Activated T-helper 17 cell treated with anti-CD3 and anti-CD28 coated beads, Interleukin-2, amount 50 U/mL, for 72 hours (primary cell): ENCODE measurements at regions not wholly inside any gene's neighbourhood (a gene's known extent, or its start where the extent isn't known, plus 50 kb on each side); places are given as distances from the start of the nearest gene placed in this dataset.
"Not testable (repeated sequence)": the region's sequence is repeated elsewhere in the genome, so short reads cannot be mapped to it uniquely, and the experiment has no call there.

Experiments
- ATAC-seq: fragments of 150-1000 bp; cut with Tn5 transposase; replicated peaks from 2 replicates; pipeline ENCODE4 v1.10.0; 2021; ENCODE audit warnings: mild to moderate bottlenecking, moderate library complexity
- H3K27ac Mint-ChIP-seq: one replicate; pipeline ENCODE4 v1.8.0; 2022; ENCODE audit warnings: mixed read lengths
- H3K27me3 Mint-ChIP-seq: one replicate; pipeline ENCODE4 v1.8.0; 2022; ENCODE audit warnings: mixed read lengths
- H3K36me3 Mint-ChIP-seq: one replicate; pipeline ENCODE4 v1.8.0; 2022; ENCODE audit warnings: low read depth, mild to moderate bottlenecking, mixed read lengths
- H3K4me1 Mint-ChIP-seq: one replicate; pipeline ENCODE4 v1.8.0; 2022; ENCODE audit warnings: mixed read lengths
- H3K4me3 Mint-ChIP-seq: one replicate; pipeline ENCODE4 v1.8.0; 2022; ENCODE audit warnings: mild to moderate bottlenecking, mixed read lengths
- H3K9me3 Mint-ChIP-seq: one replicate; pipeline ENCODE4 v1.8.0; 2022; ENCODE audit warnings: mixed read lengths

- Mint-ChIP-seq H3K27me3 (no peaks in the 10 kb centered on the region), H3K4me3 (no peak overlapping the region), H3K27ac (no peak overlapping the region), H3K36me3 (no peaks in the 10 kb centered on the region), H3K4me1 (no peaks in the 10 kb centered on the region), H3K9me3 (no peaks in the 10 kb centered on the region)
- no peak for ATAC-seq
Observed at GRCh38 chr11:16527525-16528246, 171.3 kb upstream of the SOX6 start.

GRCh38 chr11:16526947-16527346 lies 170.6 kb upstream of the SOX6 start:
- no peak overlapping the region for H3K4me3 Mint-ChIP-seq
- no peaks in the 10 kb centered on the region for H3K27me3 Mint-ChIP-seq
- no peaks in the 10 kb centered on the region for H3K36me3 Mint-ChIP-seq
- H3K27ac Mint-ChIP-seq = no peak overlapping the region
- ATAC-seq = no peak
- no peaks in the 10 kb centered on the region for H3K4me1 Mint-ChIP-seq
- no peaks in the 10 kb centered on the region for H3K9me3 Mint-ChIP-seq

- H3K27ac Mint-ChIP-seq, H3K4me1 Mint-ChIP-seq, H3K27me3 Mint-ChIP-seq, H3K36me3 Mint-ChIP-seq, H3K4me3 Mint-ChIP-seq, ATAC-seq, H3K9me3 Mint-ChIP-seq: not testable (repeated sequence)
Observed at GRCh38 chr11:16520713-16521112, 164.4 kb upstream of the SOX6 start.

DNA sequence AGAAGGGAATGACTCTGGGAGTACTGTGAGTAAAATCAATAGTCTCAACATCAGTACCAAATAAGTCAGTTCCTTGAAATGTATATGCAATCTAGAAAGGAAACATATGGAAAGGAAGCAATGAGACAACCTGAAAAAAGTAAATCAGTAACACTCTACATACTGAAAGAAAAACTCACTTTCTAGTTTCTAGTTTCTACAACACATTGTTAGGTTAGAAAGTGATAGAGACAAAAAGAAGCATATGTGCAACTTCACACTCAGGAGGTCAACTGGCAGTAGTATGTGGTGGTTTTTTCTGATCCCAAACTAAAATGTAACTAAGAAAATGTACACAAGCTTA lies 156.5 kb upstream of the SOX6 start:
- no peak overlapping the region for H3K27ac Mint-ChIP-seq
- H3K4me3 Mint-ChIP-seq = no peak overlapping the region
- H3K27me3 Mint-ChIP-seq = no peaks in the 10 kb centered on the region
- H3K4me1 Mint-ChIP-seq = no peaks in the 10 kb centered on the region
- H3K36me3 Mint-ChIP-seq = no peaks in the 10 kb centered on the region
- peak; percentile 48 for ATAC-seq
- peaks cover 4% of the 10 kb centered on the region for H3K9me3 Mint-ChIP-seq

DNA sequence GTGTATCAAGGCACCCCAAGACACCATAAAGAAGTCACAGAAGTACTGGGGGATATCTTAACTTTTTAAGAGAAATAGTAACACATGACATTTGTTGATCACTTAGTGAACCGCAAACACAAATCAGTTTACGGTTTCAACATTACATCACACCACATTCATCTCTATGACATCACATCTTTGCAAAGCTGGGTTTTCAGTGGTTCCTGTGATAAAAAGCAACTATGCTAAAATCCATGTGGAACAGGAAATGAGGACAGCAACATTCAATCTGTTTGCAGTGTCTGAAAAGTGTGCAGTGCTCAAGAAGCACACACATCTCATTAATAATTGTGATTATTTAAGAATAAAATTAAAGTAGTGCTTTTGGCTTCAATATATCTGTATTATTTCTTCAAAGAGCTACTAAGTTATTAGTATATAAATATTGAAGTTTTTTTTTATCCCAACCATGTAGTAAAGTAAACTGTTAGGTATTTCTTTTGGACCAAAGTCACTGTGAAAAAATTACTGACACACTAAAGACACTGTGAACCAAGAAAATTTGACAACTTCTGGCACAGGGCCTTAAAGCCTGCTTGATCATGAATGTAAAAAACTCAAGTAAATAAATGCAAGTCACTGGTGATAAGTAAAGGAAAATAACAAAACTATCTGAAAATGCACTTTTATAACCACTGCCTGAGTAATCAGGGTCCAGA lies 156.0 kb upstream of the SOX6 start:
- no peak for ATAC-seq
- no peaks in the 10 kb centered on the region for H3K36me3 Mint-ChIP-seq
- H3K9me3 Mint-ChIP-seq = peaks cover 4% of the 10 kb centered on the region
- no peak overlapping the region for H3K27ac Mint-ChIP-seq
- no peak overlapping the region for H3K4me3 Mint-ChIP-seq
- no peaks in the 10 kb centered on the region for H3K4me1 Mint-ChIP-seq
- H3K27me3 Mint-ChIP-seq = no peaks in the 10 kb centered on the region

- H3K4me3 Mint-ChIP-seq = no peak overlapping the region
- H3K27ac Mint-ChIP-seq = no peak overlapping the region
- H3K9me3 Mint-ChIP-seq = peaks cover 6% of the 10 kb centered on the region
- no peak for ATAC-seq
- H3K4me1 Mint-ChIP-seq = no peaks in the 10 kb centered on the region
- no peaks in the 10 kb centered on the region for H3K36me3 Mint-ChIP-seq
- H3K27me3 Mint-ChIP-seq = no peaks in the 10 kb centered on the region
Observed at GRCh38 chr11:16511116-16512114, 155.1 kb upstream of the SOX6 start.

- Mint-ChIP-seq H3K4me1 (no peaks in the 10 kb centered on the region), H3K27ac (no peak overlapping the region), H3K4me3 (no peak overlapping the region), H3K9me3 (peaks cover 17% of the 10 kb centered on the region), H3K27me3 (no peaks in the 10 kb centered on the region), H3K36me3 (no peaks in the 10 kb centered on the region)
- ATAC-seq = no peak
Observed at GRCh38 chr11:16505481-16505880, 149.1 kb upstream of the SOX6 start.

GRCh38 chr11:16503891-16504290 lies 147.5 kb upstream of the SOX6 start:
- H3K4me3 Mint-ChIP-seq, ATAC-seq, H3K4me1 Mint-ChIP-seq, H3K27ac Mint-ChIP-seq, H3K27me3 Mint-ChIP-seq, H3K36me3 Mint-ChIP-seq: not testable (repeated sequence)
- peaks cover 17% of the 10 kb centered on the region for H3K9me3 Mint-ChIP-seq

DNA sequence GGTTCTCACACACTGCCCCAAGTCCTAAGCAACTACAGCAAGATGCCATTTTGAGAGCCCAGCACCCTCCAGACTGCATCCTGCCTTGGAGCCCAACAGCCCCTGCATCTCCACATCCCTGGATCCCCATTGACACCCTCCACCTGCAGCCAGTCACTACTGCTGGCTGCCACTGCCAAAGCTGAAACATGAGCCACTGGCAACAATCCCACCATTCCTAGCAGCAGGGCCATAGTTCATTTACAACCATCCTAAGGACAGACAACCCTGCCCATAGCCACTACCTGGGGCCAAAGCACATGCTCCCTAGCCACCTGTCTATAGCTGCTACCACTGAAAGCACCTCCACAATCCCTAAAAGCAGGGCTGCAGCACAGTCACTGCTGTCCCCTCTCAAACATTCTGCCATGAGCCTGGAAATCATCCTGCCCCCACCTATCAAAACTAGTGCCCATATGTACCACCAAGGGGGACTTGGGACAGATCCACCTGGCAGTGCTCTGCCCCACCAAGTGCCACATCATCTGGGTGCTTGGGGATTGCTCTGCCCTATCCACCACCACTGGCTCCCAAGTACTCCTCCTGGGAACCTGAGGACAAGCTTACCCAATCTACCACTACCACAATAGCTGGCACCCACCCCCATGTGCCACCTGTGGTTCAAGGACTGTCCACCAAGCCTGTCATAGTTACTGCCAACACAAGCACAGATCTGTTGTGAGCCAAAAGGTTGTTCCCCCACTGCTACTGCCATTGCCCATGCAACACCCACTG lies 138.8 kb upstream of the SOX6 start:
- ATAC-seq = no peak
- Mint-ChIP-seq H3K9me3 (peaks cover 5% of the 10 kb centered on the region), H3K27me3 (no peaks in the 10 kb centered on the region), H3K27ac (no peak overlapping the region), H3K4me1 (no peaks in the 10 kb centered on the region), H3K36me3 (no peaks in the 10 kb centered on the region), H3K4me3 (no peak overlapping the region)

DNA sequence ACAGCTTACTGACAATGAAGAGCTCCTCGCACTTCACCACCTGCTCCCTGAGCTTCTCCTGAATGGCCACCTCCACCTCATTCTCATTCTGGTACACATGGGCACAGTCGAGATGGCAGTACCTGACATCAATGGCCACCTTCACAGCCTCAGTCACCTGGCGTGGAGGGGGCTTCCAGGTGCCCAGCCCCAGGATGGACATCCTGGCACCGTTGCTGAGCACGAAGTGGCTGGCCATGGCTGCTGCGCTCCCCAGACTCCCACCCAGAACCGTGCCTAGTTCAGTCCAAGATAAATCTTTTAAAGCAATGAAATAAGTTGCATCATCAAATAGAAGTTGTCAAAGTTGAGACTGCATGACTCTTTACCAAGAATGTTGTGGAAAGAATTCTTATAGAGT lies 128.1 kb upstream of the SOX6 start:
- no peaks in the 10 kb centered on the region for H3K36me3 Mint-ChIP-seq
- H3K4me1 Mint-ChIP-seq = no peaks in the 10 kb centered on the region
- no peak overlapping the region for H3K4me3 Mint-ChIP-seq
- H3K27ac Mint-ChIP-seq = no peak overlapping the region
- no peak for ATAC-seq
- no peaks in the 10 kb centered on the region for H3K27me3 Mint-ChIP-seq
- H3K9me3 Mint-ChIP-seq = no peaks in the 10 kb centered on the region

GRCh38 chr11:16474659-16475058 lies 118.3 kb upstream of the SOX6 start:
- H3K9me3 Mint-ChIP-seq = peaks cover 4% of the 10 kb centered on the region
- H3K27me3 Mint-ChIP-seq = no peaks in the 10 kb centered on the region
- H3K36me3 Mint-ChIP-seq = no peaks in the 10 kb centered on the region
- no peak overlapping the region for H3K4me3 Mint-ChIP-seq
- no peak for ATAC-seq
- no peak overlapping the region for H3K27ac Mint-ChIP-seq
- no peaks in the 10 kb centered on the region for H3K4me1 Mint-ChIP-seq

GRCh38 chr11:16469968-16470367 lies 113.6 kb upstream of the SOX6 start:
- Mint-ChIP-seq H3K4me1 (no peaks in the 10 kb centered on the region), H3K9me3 (peaks cover 10% of the 10 kb centered on the region), H3K4me3 (no peak overlapping the region), H3K36me3 (no peaks in the 10 kb centered on the region), H3K27me3 (no peaks in the 10 kb centered on the region), H3K27ac (no peak overlapping the region)
- no peak for ATAC-seq

DNA sequence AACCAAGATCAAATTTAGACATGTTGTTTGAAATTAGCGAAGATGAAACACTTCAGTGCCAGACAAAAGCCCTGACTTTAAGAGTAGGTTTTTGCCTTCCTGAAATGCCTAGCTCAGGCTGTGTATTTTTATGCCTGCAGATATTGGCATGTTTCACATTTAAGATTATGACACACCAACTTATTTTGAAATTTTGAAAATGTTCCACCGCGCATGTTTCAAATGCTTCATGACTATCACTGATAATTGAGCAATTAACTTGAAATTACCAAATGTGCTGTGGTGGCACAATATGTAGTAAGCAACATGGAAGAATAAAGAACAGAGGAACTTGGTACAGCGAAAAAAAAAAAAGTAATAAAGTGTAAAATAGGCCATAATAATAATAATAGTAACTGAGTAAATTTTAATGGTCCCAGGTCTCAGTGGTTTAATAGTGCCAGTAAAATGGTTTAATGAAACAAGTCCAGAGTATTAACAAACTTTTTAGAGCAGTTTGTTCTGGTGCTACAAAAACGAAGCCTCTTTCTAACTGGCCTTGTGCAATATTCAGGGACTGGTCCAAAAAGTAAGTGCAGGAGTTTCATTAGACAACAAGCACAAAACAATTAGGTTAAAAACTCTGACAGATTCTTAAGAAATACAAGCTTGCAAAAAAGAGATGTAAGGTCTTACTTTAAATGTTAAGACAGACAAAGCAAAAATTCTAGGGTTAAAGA lies 112.5 kb upstream of the SOX6 start:
- Mint-ChIP-seq H3K9me3 (peaks cover 9% of the 10 kb centered on the region), H3K27ac (no peak overlapping the region), H3K27me3 (no peaks in the 10 kb centered on the region), H3K4me3 (no peak overlapping the region), H3K4me1 (no peaks in the 10 kb centered on the region), H3K36me3 (no peaks in the 10 kb centered on the region)
- no peak for ATAC-seq

GRCh38 chr11:16460508-16460907 lies 104.2 kb upstream of the SOX6 start:
- no peak for ATAC-seq
- Mint-ChIP-seq H3K4me3 (no peak overlapping the region), H3K4me1 (no peaks in the 10 kb centered on the region), H3K27me3 (no peaks in the 10 kb centered on the region), H3K27ac (no peak overlapping the region), H3K9me3 (peaks cover 5% of the 10 kb centered on the region), H3K36me3 (no peaks in the 10 kb centered on the region)
